Heart right ventricle (tissue), 16 donors: ENCODE measurements at regions not wholly inside any gene's neighbourhood (a gene's known extent, or its start where the extent isn't known, plus 50 kb on each side); places are given as distances from the start of the nearest gene placed in this dataset.

Experiments
- ATAC-seq, 8 donors: fragments of 200-7000 bp; cut with Tn5 transposase; one replicate each; pipeline ENCODE4 v1.9.1; 2020; ENCODE audit warnings: mild to moderate bottlenecking in 8 of 8, moderate library complexity in 8 of 8, moderate number of reproducible peaks in 1 of 8
- DNase-seq, 2 donors: peaks; one replicate each; pipeline ENCODE4 v3.0.0-alpha.2; 2020
- H3K27ac ChIP-seq, 10 donors: fragments of 200-600 bp; sonication (generic) in 2 of 10; one replicate each; pipeline versions ENCODE4 v1.5.0 to v1.8.0; 2020 to 2022; ENCODE audit warnings: mild to moderate bottlenecking in 3 of 10
- H3K27me3 ChIP-seq, 7 donors: fragments of 200-600 bp; one replicate each; pipeline ENCODE4 v1.8.0; 2021 to 2022; ENCODE audit warnings: mild to moderate bottlenecking in 2 of 7
- H3K36me3 ChIP-seq, 9 donors: fragments of 200-600 bp; sonication (generic) in 1 of 9; one replicate each; pipeline versions ENCODE4 v1.5.0 to v1.8.0; 2020 to 2022; ENCODE audit warnings: mild to moderate bottlenecking in 2 of 9
- H3K4me1 ChIP-seq, 9 donors: fragments of 200-600 bp; sonication (generic) in 1 of 9; one replicate each; pipeline versions ENCODE4 v1.5.0 to v1.8.0; 2020 to 2022; ENCODE audit warnings: mild to moderate bottlenecking in 4 of 9
- H3K4me3 ChIP-seq, 10 donors: fragments of 200-600 bp; sonication (generic) in 2 of 10; one replicate each; pipeline versions ENCODE4 v1.5.0 to v1.8.0; 2020 to 2022; ENCODE audit warnings: mild to moderate bottlenecking in 7 of 10, moderate library complexity in 2 of 10
- H3K9me3 ChIP-seq, 11 donors: fragments of 200-600 bp in 10 of 11; sonication (generic) in 2 of 11; one replicate each; pipeline versions ENCODE4 v1.5.0 to v1.8.0; 2013 to 2022; ENCODE audit warnings: mild to moderate bottlenecking in 2 of 11, control low read depth in 1 of 11, moderate library complexity in 1 of 11
- WGBS, 2 donors: extraction: QIAGEN DNeasy Blood & Tissue Kit; methylation state at CpG; one replicate each; pipeline ENCODE4 v1.1.7; 2013; ENCODE audit warnings: inconsistent platforms in 1 of 2; 5-methylcytosine and 5-hydroxymethylcytosine counted together
- intact Hi-C, 10 donors: fragments of 100-400 bp; cut with DNase I; formaldehyde crosslinking; loops; one replicate each; pipeline versions ENCODE4 v1.11.1 to v1.14.2; 2022
- TF ChIP-seq, protein P1 (sequence below), 9 donors: fragments of 200-600 bp; sonication (generic) in 2 of 9; IDR thresholded peaks; one replicate each; pipeline versions ENCODE4 v1.5.0 to v1.8.0; 2021 to 2022; ENCODE audit warnings: antibody characterized with exemption in 9 of 9, mild to moderate bottlenecking in 5 of 9, moderate library complexity in 1 of 9
- donor health status: Arrhythmogenic right ventricular cardiomyopathy.
- donor health status: ischemic (EF 13 %, LVEDD 7.1; RV severe dilation, severe dysfunction).
- donor health status: healthy with polysubstance abuse.
- donor health status: DM: no; HTN: yes; CAD: no.
- donor health status: DM: no; HTN: no; CAD: no.
- donor health status: ischemic (EF 25% LVEDD 6.9; RV normal size, moderate dysfunction).
- donor health status: ischemic (EF 25% LVEDD 5.7; RV mildly dilated, moderate dysfunction).
- donor health status: healthy.
- donor health status: DM: yes; HTN: yes; CAD: no.
- donor health status: Ischemic cardiomyopathy.
- donor health status: ischemic (EF 35%, LVEDD 5.7; RV mildly dilated, moderate dysfunction).
- donor health status: nonischemic (EF 11% LVEDD 7.7; RV severe dilation, severe dysfunction).
- donor health status: DM: yes; HTN: yes; CAD: no.
- donor health status: PGD.
- donor health status: ischemic (EF 29% LVEDD 5.4; RV normal size, mild dysfunction).
- donor health status: nonischemic (EF 23%, LVEDD 6.1; RV moderate dilation, normal function).

DNA sequence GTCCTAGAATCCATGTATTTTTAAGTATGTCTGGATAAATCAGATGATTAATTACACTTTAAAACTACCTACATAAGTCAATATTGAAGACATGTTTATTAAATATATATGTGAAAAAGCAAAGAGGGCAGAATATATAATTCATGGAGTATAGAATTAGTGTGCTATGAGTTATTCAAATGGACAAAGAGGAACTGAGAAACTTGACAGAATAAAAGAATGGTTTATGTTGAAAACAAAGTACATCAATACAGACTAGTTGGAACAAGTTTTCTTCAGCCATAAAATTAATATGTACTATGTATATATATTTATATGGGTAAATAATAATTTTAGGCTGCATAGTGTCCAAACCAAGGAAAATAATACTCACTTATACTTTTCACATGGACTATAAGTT, 173.5 kb downstream of the NPFFR2 start:
- H3K9me3 ChIP-seq = no peaks in the 10 kb centered on the region
- no peak overlapping the region for H3K27ac ChIP-seq
- ATAC-seq (no peak), DNase-seq (no peak)
- no peaks in the 10 kb centered on the region for H3K4me1 ChIP-seq
- no peaks in the 10 kb centered on the region for H3K36me3 ChIP-seq
- TF ChIP-seq, protein P1, sequence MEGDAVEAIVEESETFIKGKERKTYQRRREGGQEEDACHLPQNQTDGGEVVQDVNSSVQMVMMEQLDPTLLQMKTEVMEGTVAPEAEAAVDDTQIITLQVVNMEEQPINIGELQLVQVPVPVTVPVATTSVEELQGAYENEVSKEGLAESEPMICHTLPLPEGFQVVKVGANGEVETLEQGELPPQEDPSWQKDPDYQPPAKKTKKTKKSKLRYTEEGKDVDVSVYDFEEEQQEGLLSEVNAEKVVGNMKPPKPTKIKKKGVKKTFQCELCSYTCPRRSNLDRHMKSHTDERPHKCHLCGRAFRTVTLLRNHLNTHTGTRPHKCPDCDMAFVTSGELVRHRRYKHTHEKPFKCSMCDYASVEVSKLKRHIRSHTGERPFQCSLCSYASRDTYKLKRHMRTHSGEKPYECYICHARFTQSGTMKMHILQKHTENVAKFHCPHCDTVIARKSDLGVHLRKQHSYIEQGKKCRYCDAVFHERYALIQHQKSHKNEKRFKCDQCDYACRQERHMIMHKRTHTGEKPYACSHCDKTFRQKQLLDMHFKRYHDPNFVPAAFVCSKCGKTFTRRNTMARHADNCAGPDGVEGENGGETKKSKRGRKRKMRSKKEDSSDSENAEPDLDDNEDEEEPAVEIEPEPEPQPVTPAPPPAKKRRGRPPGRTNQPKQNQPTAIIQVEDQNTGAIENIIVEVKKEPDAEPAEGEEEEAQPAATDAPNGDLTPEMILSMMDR (IDR thresholded peaks at IDR 0.05) = no peak
- intact Hi-C loops = no loop called here
- no peak overlapping the region for H3K4me3 ChIP-seq
- no peaks in the 10 kb centered on the region for H3K27me3 ChIP-seq

DNA sequence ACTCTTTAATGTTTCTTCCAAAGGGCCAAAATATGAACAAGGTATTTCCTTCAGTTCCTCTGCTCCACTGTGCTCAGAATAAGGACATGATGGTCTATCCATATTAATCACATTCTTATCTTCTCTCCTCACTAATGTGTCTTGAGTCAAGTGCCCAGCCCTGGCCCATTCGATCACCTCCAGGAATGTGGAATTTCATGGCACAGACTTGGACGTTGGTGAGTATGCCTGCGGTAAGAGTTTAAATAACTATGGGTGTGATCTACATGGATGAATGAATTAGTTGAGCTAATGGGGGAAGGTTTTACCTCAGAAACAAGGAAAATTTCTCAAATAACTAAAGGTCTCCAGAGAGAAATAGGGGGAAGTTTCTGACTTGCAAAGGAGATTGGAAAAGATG, 174.0 kb downstream of the NPFFR2 start:
- H3K9me3 ChIP-seq = no peaks in the 10 kb centered on the region
- ATAC-seq (no peak), DNase-seq (no peak)
- no peak overlapping the region for H3K4me3 ChIP-seq
- no peaks in the 10 kb centered on the region for H3K36me3 ChIP-seq
- no peak overlapping the region for H3K27ac ChIP-seq
- WGBS, 2 donors = 49 to 63% methylated on average over 3 of the region's 3 CpGs
- no peaks in the 10 kb centered on the region for H3K4me1 ChIP-seq
- intact Hi-C loops = no loop called here
- no peaks in the 10 kb centered on the region for H3K27me3 ChIP-seq
- TF ChIP-seq, protein P1 (IDR thresholded peaks at IDR 0.05) = no peak

DNA sequence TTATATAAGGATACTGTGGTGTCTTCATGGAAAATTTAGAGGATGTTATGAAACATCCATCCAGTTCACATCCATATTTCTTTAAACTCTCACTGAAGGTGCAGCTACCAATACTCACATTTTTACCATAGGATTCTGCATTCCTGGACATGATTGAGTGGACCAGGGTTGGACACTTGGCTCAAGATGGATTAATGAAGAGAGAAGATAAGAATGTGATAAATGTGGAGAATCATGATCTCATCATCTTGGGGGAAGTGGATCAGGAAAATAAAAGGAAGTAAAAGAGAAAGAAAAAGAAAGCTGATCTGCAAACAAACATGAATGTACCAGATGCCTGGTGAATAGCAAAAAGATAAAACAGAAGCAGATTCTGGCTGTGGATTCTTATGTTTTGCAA, 175.4 kb downstream of the NPFFR2 start:
- intact Hi-C loops = no loop called here
- no peaks in the 10 kb centered on the region for H3K27me3 ChIP-seq
- no peak overlapping the region for H3K27ac ChIP-seq
- no peaks in the 10 kb centered on the region for H3K9me3 ChIP-seq
- DNase-seq (no peak), ATAC-seq (no peak)
- no peaks in the 10 kb centered on the region for H3K4me1 ChIP-seq
- H3K36me3 ChIP-seq = no peaks in the 10 kb centered on the region
- TF ChIP-seq, protein P1 (IDR thresholded peaks at IDR 0.05) = no peak
- no peak overlapping the region for H3K4me3 ChIP-seq

DNA sequence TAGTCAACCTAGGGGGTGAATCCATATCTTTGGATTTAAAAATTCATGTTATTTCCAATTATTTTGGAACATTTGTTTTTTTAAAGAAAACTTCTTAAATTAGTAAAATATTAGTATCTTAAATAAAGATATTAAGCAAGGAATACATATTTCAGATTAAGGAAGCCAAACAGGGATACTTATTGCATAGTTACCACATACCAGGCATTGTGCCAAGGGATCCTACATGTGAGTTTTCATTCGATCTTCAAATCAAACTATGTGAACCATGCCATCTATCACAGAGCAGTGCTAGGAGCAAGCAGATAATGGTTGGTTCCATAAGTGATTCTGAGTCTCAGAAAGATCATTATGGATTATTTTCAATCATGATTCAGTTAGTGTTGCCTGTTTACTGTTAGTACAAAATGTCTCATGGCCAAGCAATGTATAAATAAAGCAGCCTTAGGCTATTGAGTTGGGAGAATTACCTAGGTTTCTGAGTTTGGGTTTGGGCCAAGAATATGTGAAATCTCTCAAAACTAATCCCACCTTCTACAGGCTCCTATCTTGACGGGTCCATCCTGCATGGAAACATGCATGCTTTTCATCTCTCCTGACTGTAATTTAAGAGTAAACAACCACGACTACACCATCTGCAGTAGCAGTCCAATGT, 176.7 kb downstream of the NPFFR2 start:
- Histone ChIP-seq H3K4me1 (no peaks in the 10 kb centered on the region), H3K27me3 (no peaks in the 10 kb centered on the region), H3K4me3 (no peak overlapping the region), H3K9me3 (no peaks in the 10 kb centered on the region), H3K36me3 (no peaks in the 10 kb centered on the region), H3K27ac (no peak overlapping the region)
- no peak for ATAC-seq
- intact Hi-C loops = no loop called here
- TF ChIP-seq, protein P1 (IDR thresholded peaks at IDR 0.05) = no peak
- no peak for DNase-seq
- WGBS, 2 donors = 25 to 38% methylated on average over 3 of the region's 3 CpGs
